H1 (cell line): ENCODE measurements at regions not wholly inside any gene's neighbourhood (a gene's known extent, or its start where the extent isn't known, plus 50 kb on each side); places are given as distances from the start of the nearest gene placed in this dataset.

Experiments used
- CTCF ChIA-PET: fragments of 300-600 bp; sonication (Branson Sonifier 250); formaldehyde crosslinking; loops from one replicate; lab custom pipeline; 2021; ENCODE audit not compliant: partially characterized antibody; lab: Charles Lee
- POLR2A ChIA-PET: fragments of 300-600 bp; sonication (Branson Sonifier 250); formaldehyde crosslinking; loops from one replicate; lab custom pipeline; 2021; ENCODE audit warnings: inconsistent platforms; ENCODE audit not compliant: partially characterized antibody; lab: Charles Lee
- DNase-seq, 2 experiments: peaks; one replicate each; pipeline versions ENCODE4 v3.0.0 to v3.0.0-alpha.2; 2010 to 2022; ENCODE audit warnings: low spot score in 2 of 2, low read depth in 1 of 2, mixed read lengths in 1 of 2
- FAIRE-seq: peaks from 2 replicates; lab custom pipeline; 2011; peaks lifted over from hg19 to GRCh38; lab: Jason Lieb, UNC
- H2AFZ ChIP-seq: 2 replicates; pipeline ENCODE4 v1.8.1; 2012; ENCODE audit warnings: low read length, inconsistent platforms
- H2AK5ac ChIP-seq: 2 replicates; pipeline ENCODE4 v1.6.1; 2013; ENCODE audit warnings: low read depth, low read length
- H2BK120ac ChIP-seq: replicated peaks from 2 replicates; pipeline ENCODE3; 2013; ENCODE audit warnings: low read depth, low read length, inconsistent platforms
- H2BK12ac ChIP-seq: 2 replicates; pipeline ENCODE4 v1.6.1; 2013; ENCODE audit warnings: low read depth, low read length
- H2BK15ac ChIP-seq: 2 replicates; pipeline ENCODE4 v1.6.1; 2013; ENCODE audit warnings: low read length
- H2BK20ac ChIP-seq: 2 replicates; pipeline ENCODE4 v1.6.1; 2013; ENCODE audit warnings: low read length
- H2BK5ac ChIP-seq: 2 replicates; pipeline ENCODE4 v1.6.1; 2013; ENCODE audit warnings: low read depth, low read length
- H3K14ac ChIP-seq: 2 replicates; pipeline ENCODE4 v1.6.1; 2013; ENCODE audit warnings: inconsistent platforms; ENCODE audit not compliant: insufficient read length
- H3K18ac ChIP-seq: 2 replicates; pipeline ENCODE4 v1.6.1; 2013; ENCODE audit warnings: low read length; ENCODE audit errors: extremely low read depth
- H3K23ac ChIP-seq: 2 replicates; pipeline ENCODE4 v1.6.1; 2013; ENCODE audit warnings: inconsistent platforms; ENCODE audit not compliant: insufficient read length
- H3K23me2 ChIP-seq: 2 replicates; pipeline ENCODE4 v1.6.1; 2013; ENCODE audit warnings: low read depth, low read length
- H3K27ac ChIP-seq: 2 replicates; pipeline ENCODE4 v1.6.1; 2011; ENCODE audit warnings: low read depth, low read length, inconsistent platforms
- H3K27me3 ChIP-seq, 4 experiments: replicated peaks in 1 of 4; 1 replicate in 1 of 4; 2 replicates in 3 of 4; pipeline versions ENCODE4 v1.6.1 to v1.8.1; 2011 to 2013; ENCODE audit warnings: low read length in 3 of 4, mild to moderate bottlenecking in 3 of 4, inconsistent platforms in 2 of 4, mixed read lengths in 2 of 4, moderate library complexity in 1 of 4; ENCODE audit not compliant: control insufficient read depth in 3 of 4, insufficient read depth in 3 of 4; ENCODE audit errors: extremely low read depth in 1 of 4
- H3K36me3 ChIP-seq, 4 experiments: 2 replicates each; pipeline versions ENCODE4 v1.6.1 to v1.8.1; 2011 to 2013; ENCODE audit warnings: mild to moderate bottlenecking in 4 of 4, low read length in 3 of 4, moderate library complexity in 2 of 4, control low read depth in 1 of 4, inconsistent platforms in 1 of 4; ENCODE audit not compliant: insufficient read depth in 4 of 4, control insufficient read depth in 2 of 4
- H3K4ac ChIP-seq: replicated peaks from 2 replicates; pipeline ENCODE3; 2013; ENCODE audit warnings: low read length, low read depth, mixed read lengths, inconsistent platforms; ENCODE audit not compliant: insufficient read length
- H3K4me1 ChIP-seq, 4 experiments: replicated peaks in 1 of 4; 1 replicate in 1 of 4; 2 replicates in 3 of 4; pipeline versions ENCODE4 v1.6.1 to v1.8.1; 2011 to 2013; ENCODE audit warnings: low read length in 3 of 4, inconsistent platforms in 2 of 4, mixed read lengths in 1 of 4; ENCODE audit not compliant: insufficient read depth in 4 of 4, control insufficient read depth in 3 of 4
- H3K4me2 ChIP-seq, 2 experiments: 2 replicates each; pipeline versions ENCODE4 v1.6.1 to v1.8.1; 2011 to 2013; ENCODE audit warnings: low read depth in 2 of 2, low read length in 2 of 2, control low read depth in 1 of 2, inconsistent platforms in 1 of 2, mild to moderate bottlenecking in 1 of 2; ENCODE audit not compliant: insufficient read depth in 1 of 2
- H3K4me3 ChIP-seq, 4 experiments: fragments of 200-600, 300-600 bp in 1 of 4; sonication (generic), shearing (Covaris generic), sonication (Bioruptor Twin) in 1 of 4; 2 replicates each; pipeline versions ENCODE4 v1.5.1 to v1.8.1; 2011 to 2016; ENCODE audit warnings: low read length in 4 of 4, low read depth in 3 of 4, control low read depth in 2 of 4, inconsistent platforms in 2 of 4, mild to moderate bottlenecking in 2 of 4, mixed read lengths in 1 of 4, moderate library complexity in 1 of 4; ENCODE audit not compliant: insufficient read depth in 2 of 4; ENCODE audit errors: extremely low read depth in 1 of 4
- H3K56ac ChIP-seq: replicated peaks from 2 replicates; pipeline ENCODE3; 2013; ENCODE audit warnings: low read depth, mild to moderate bottlenecking, mixed read lengths, low read length, inconsistent platforms; ENCODE audit not compliant: insufficient read length
- H3K79me1 ChIP-seq: 2 replicates; pipeline ENCODE4 v1.6.1; 2013; ENCODE audit warnings: low read depth, low read length, control low read depth
- H3K79me2 ChIP-seq, 2 experiments: 2 replicates each; pipeline versions ENCODE4 v1.6.1 to v1.8.1; 2012 to 2013; ENCODE audit warnings: low read length in 2 of 2, mild to moderate bottlenecking in 2 of 2, inconsistent platforms in 1 of 2; ENCODE audit not compliant: insufficient read depth in 2 of 2, control insufficient read depth in 1 of 2
- H3K9ac ChIP-seq, 4 experiments: replicated peaks in 1 of 4; 1 replicate in 1 of 4; 2 replicates in 3 of 4; pipeline versions ENCODE4 v1.6.1 to v1.8.1; 2011 to 2013; ENCODE audit warnings: low read depth in 3 of 4, low read length in 3 of 4, control low read depth in 2 of 4, mild to moderate bottlenecking in 2 of 4, moderate library complexity in 2 of 4, inconsistent platforms in 1 of 4; ENCODE audit errors: extremely low read depth in 1 of 4
- H3K9me3 ChIP-seq, 2 experiments: 2 replicates each; pipeline versions ENCODE4 v1.6.1 to v1.8.1; 2012 to 2013; ENCODE audit warnings: mild to moderate bottlenecking in 2 of 2, moderate library complexity in 2 of 2, control low read depth in 1 of 2, inconsistent platforms in 1 of 2, low read depth in 1 of 2, low read length in 1 of 2, mixed read lengths in 1 of 2; ENCODE audit not compliant: insufficient read depth in 2 of 2
- H4K20me1 ChIP-seq, 2 experiments: replicated peaks in 1 of 2; 2 replicates each; pipeline versions ENCODE3 to v1.8.1; 2011 to 2013; ENCODE audit warnings: inconsistent platforms in 2 of 2, low read length in 2 of 2, mild to moderate bottlenecking in 1 of 2; ENCODE audit not compliant: insufficient read depth in 2 of 2, control insufficient read depth in 1 of 2
- H4K5ac ChIP-seq: 2 replicates; pipeline ENCODE4 v1.6.1; 2013; ENCODE audit warnings: low read length, low read depth, mixed read lengths, inconsistent platforms; ENCODE audit not compliant: insufficient read length
- H4K8ac ChIP-seq: 2 replicates; pipeline ENCODE4 v1.8.0; 2013; ENCODE audit warnings: mild to moderate bottlenecking, moderate library complexity, low read length, inconsistent platforms; ENCODE audit not compliant: insufficient read depth; ENCODE audit errors: extremely low read depth
- H4K91ac ChIP-seq: replicated peaks from 2 replicates; pipeline ENCODE3; 2013; ENCODE audit warnings: low read length, mixed read lengths, inconsistent platforms; ENCODE audit not compliant: insufficient read length
- BRCA1 ChIP-seq: IDR thresholded peaks from 2 replicates; pipeline ENCODE4 v1.6.1; 2012; ENCODE audit warnings: low read depth, low read length, improper control_type of control experiment
- CEBPB ChIP-seq: IDR thresholded peaks from 2 replicates; pipeline ENCODE4 v1.6.1; 2012; ENCODE audit warnings: low read depth, low read length
- GABPA ChIP-seq: IDR thresholded peaks from 2 replicates; pipeline ENCODE4 v1.6.1; 2011; ENCODE audit warnings: mild to moderate bottlenecking, low read length, moderate library complexity, borderline replicate concordance; ENCODE audit not compliant: insufficient read depth
- HDAC2 ChIP-seq, 2 experiments: fragments of 300-600 bp in 1 of 2; sonication (generic) in 1 of 2; IDR thresholded peaks; 2 replicates each; pipeline ENCODE4 v1.6.1; 2011 to 2012; ENCODE audit warnings: low read depth in 2 of 2, low read length in 2 of 2, mild to moderate bottlenecking in 2 of 2, moderate library complexity in 2 of 2, borderline replicate concordance in 1 of 2, inconsistent platforms in 1 of 2
- JUN ChIP-seq: IDR thresholded peaks from 2 replicates; pipeline ENCODE4 v1.6.1; 2011; ENCODE audit warnings: low read depth, mild to moderate bottlenecking, improper control_type of control experiment, low read length
- JUND ChIP-seq: IDR thresholded peaks from 2 replicates; pipeline ENCODE4 v1.6.1; 2011; ENCODE audit warnings: mild to moderate bottlenecking, improper control_type of control experiment, low read length
- KDM1A ChIP-seq: fragments of 200-600, 300-600 bp; sonication (generic); IDR thresholded peaks from 2 replicates; pipeline ENCODE4 v1.7.1; 2016; ENCODE audit warnings: mild to moderate bottlenecking, low read length, borderline replicate concordance
- KDM5A ChIP-seq: fragments of 200-600 bp; IDR thresholded peaks from 2 replicates; pipeline ENCODE4 v1.7.1; 2012; ENCODE audit warnings: mild to moderate bottlenecking, low read length, inconsistent platforms, mixed read lengths
- POU5F1 ChIP-seq: IDR thresholded peaks from 2 replicates; pipeline ENCODE4 v1.6.1; 2011; ENCODE audit warnings: low read depth, mild to moderate bottlenecking, low read length, moderate library complexity
- RFX5 ChIP-seq: IDR thresholded peaks from 2 replicates; pipeline ENCODE4 v1.6.1; 2011; ENCODE audit warnings: low read depth, low read length, improper control_type of control experiment, borderline replicate concordance
- SIRT6 ChIP-seq: IDR thresholded peaks from one replicate; pipeline ENCODE4 v1.7.1; 2012; ENCODE audit warnings: low read length, inconsistent platforms
- SRF ChIP-seq: IDR thresholded peaks from 2 replicates; pipeline ENCODE4 v1.6.1; 2011; ENCODE audit warnings: mild to moderate bottlenecking, low read depth, low read length, moderate library complexity
- SUZ12 ChIP-seq: fragments of 200-600 bp; sonication (generic); IDR thresholded peaks from 2 replicates; pipeline ENCODE4 v1.6.1; 2012; ENCODE audit warnings: mild to moderate bottlenecking, inconsistent platforms, low read length, moderate library complexity, mixed read lengths
- YY1 ChIP-seq: IDR thresholded peaks from 2 replicates; pipeline ENCODE4 v1.6.1; 2011; ENCODE audit warnings: low read depth, mild to moderate bottlenecking, low read length
- WGBS, 2 experiments: shearing (Covaris generic) in 1 of 2; methylation state at CpG; one replicate each; pipeline versions ENCODE4 v1.1.6 to v1.1.7; 2013 to 2015; ENCODE audit warnings: low lambda C conversion rate in 2 of 2, mixed read lengths in 2 of 2, inconsistent platforms in 1 of 2, low coverage in 1 of 2, missing lambda C conversion rate in 1 of 2; ENCODE audit not compliant: insufficient replicate concordance in 2 of 2, insufficient coverage in 1 of 2, insufficient read length in 1 of 2; ENCODE audit errors: extremely low coverage in 1 of 2, missing lambda C conversion rate in 1 of 2; 5-methylcytosine and 5-hydroxymethylcytosine counted together

DNA sequence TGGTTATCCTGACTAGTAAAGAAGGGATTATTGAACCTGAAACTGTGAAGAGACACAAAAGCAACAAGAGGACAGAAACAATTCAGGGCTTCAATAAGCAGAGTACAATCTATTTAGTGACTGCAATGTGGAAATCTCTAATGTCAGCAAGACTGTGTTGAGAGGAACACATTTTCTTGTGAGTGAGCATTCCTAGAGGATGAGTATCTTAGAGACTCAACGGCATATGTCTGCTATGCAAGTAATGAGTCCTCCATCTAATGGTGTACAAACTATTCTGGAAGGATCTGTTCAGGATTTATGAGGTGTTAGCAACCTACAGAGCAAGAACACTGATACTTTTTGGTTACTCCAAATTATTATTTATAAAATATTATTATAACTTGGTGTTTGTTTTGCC is 226.5 kb upstream of the NDN start:
- no peak overlapping the region for H3K27ac ChIP-seq
- no peak overlapping the region for H3K56ac ChIP-seq
- no peak overlapping the region for H3K4me2 ChIP-seq
- H3K4ac ChIP-seq = no peak overlapping the region
- H3K18ac ChIP-seq = no peak overlapping the region
- no peak overlapping the region for H4K8ac ChIP-seq
- no peak overlapping the region for H2BK120ac ChIP-seq
- H2BK20ac ChIP-seq = no peak overlapping the region
- no peak overlapping the region for H3K4me3 ChIP-seq
- no peaks in the 10 kb centered on the region for H3K4me1 ChIP-seq
- H3K14ac ChIP-seq = no peak overlapping the region
- H2AK5ac ChIP-seq = no peak overlapping the region
- no peak overlapping the region for H4K91ac ChIP-seq
- no peak overlapping the region for H2BK15ac ChIP-seq
- H2BK5ac ChIP-seq = no peak overlapping the region
- no peaks in the 10 kb centered on the region for H3K79me2 ChIP-seq
- no peaks in the 10 kb centered on the region for H4K20me1 ChIP-seq
- ChIA-PET CTCF (no interaction called here), POLR2A (no interaction called here)
- 94% methylated on average over 1 of the region's 1 CpG; no CpG with 5 or more reads in 1 of the 2 experiments for WGBS, 2 experiments
- H4K5ac ChIP-seq = no peak overlapping the region
- no peak for FAIRE-seq
- no peaks in the 10 kb centered on the region for H3K27me3 ChIP-seq
- DNase-seq = no peak
- no peak overlapping the region for H3K23ac ChIP-seq
- no peaks in the 10 kb centered on the region for H3K36me3 ChIP-seq
- H3K9me3 ChIP-seq = peaks cover 10 to 21% of the 10 kb centered on the region in 2 experiments; a peak in 3 of 4 replicates
- no peak for TF ChIP-seq BRCA1
- no peak for TF ChIP-seq KDM5A
- TF ChIP-seq GABPA = no peak
- no peak for TF ChIP-seq HDAC2 (IDR thresholded peaks at IDR 0.05; ENCODE audit: borderline replicate concordance in 1 of 2, low read depth in 2 of 2, low read length in 2 of 2)
- TF ChIP-seq JUN = no peak
- no peak for TF ChIP-seq YY1
- TF ChIP-seq CEBPB = no peak
- no peak for TF ChIP-seq SIRT6
- TF ChIP-seq KDM1A = no peak
- no peak for TF ChIP-seq POU5F1
- no peak for TF ChIP-seq SRF
- TF ChIP-seq RFX5 = no peak
- TF ChIP-seq JUND = no peak
- no peak for TF ChIP-seq SUZ12
- no peaks in the 10 kb centered on the region for H3K79me1 ChIP-seq
- H2AFZ ChIP-seq = no peak overlapping the region
- no peak overlapping the region for H2BK12ac ChIP-seq
- H3K23me2 ChIP-seq = no peaks in the 10 kb centered on the region
- H3K9ac ChIP-seq = no peak overlapping the region
